ENCODE measurements at regions not wholly inside any gene's neighbourhood (a gene's known extent, or its start where the extent isn't known, plus 50 kb on each side); places are given as distances from the start of the nearest gene placed in this dataset.

DNA sequence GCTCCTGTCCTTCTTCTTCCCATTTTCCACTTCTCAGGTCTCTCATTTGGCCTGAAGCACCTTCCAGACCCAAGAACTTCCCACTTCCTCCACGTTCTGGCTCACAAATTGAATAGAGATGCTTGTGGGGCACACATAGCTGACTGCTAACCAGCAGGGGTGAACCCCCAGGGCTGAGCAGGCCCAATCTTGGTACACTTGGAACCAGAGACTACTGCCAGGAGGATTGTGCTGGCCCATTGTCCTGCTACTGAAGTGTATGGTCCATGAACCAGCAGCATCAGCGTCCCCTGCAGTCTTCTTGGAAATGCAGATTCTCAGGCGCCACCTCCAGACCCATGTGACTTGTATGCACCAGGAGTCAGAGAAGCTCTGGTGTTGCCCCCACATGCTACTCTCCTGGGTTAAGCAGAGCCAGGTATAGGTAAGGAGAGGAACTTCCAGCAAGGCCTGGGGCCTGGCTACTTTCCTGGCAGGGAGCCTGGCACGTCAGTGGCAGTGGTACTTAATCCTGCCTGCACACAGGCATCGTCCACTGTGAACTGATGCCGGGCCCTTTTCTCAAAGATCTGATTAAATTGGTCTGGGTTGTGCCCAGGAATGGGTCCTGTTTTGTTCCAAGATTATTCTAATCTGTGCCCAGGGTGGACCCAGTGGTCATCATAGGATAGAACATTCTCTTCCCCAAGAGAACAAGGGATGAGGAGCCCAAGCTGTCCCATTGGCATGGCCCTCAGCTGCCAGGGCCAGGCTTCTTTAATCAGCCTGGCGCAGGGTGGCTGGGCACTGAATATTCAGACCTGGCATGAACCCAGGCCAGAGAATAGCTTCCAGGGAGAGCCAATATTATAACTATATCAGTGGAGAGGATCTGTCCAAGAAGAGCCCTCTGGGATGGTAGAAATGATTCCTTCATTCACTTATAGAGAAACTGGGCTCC is 248.7 kb downstream of the SOX11 start:
- TF ChIP-seq ZFYVE20 (CRISPR knock-in tag; IDR thresholded peaks at IDR 0.05; ENCODE audit: borderline replicate concordance, low read depth) (no peak), CREB1 (IDR thresholded peaks at IDR 0.05) (no peak), CREB1 (CRISPR knock-in tag; IDR thresholded peaks at IDR 0.05) (no peak), POLR2G (IDR thresholded peaks at IDR 0.05; ENCODE audit: low read depth, low read length) (no peak), TCF7 (IDR thresholded peaks at IDR 0.05; ENCODE audit: low read depth) (no peak)
- TF ChIP-seq, protein P1, sequence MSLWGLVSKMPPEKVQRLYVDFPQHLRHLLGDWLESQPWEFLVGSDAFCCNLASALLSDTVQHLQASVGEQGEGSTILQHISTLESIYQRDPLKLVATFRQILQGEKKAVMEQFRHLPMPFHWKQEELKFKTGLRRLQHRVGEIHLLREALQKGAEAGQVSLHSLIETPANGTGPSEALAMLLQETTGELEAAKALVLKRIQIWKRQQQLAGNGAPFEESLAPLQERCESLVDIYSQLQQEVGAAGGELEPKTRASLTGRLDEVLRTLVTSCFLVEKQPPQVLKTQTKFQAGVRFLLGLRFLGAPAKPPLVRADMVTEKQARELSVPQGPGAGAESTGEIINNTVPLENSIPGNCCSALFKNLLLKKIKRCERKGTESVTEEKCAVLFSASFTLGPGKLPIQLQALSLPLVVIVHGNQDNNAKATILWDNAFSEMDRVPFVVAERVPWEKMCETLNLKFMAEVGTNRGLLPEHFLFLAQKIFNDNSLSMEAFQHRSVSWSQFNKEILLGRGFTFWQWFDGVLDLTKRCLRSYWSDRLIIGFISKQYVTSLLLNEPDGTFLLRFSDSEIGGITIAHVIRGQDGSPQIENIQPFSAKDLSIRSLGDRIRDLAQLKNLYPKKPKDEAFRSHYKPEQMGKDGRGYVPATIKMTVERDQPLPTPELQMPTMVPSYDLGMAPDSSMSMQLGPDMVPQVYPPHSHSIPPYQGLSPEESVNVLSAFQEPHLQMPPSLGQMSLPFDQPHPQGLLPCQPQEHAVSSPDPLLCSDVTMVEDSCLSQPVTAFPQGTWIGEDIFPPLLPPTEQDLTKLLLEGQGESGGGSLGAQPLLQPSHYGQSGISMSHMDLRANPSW (CRISPR knock-in tag; IDR thresholded peaks at IDR 0.05; ENCODE audit: borderline replicate concordance), result no peak
- Histone ChIP-seq H3K27ac (ENCODE audit: extremely low read length, insufficient read depth, low read length) (no peak overlapping the region), H2AFZ (ENCODE audit: low read length) (no peak overlapping the region), H3K9ac (ENCODE audit: insufficient read depth, low read depth, low read length) (no peak overlapping the region), H3K79me2 (ENCODE audit: insufficient read depth, low read length) (no peaks in the 10 kb centered on the region), H4K20me1 (ENCODE audit: insufficient read depth, low read length) (no peaks in the 10 kb centered on the region), H3K36me3 (replicated peaks in 1 of 2; ENCODE audit: control insufficient read depth in 1 of 2, insufficient read depth in 2 of 2, low read length in 2 of 2) (no peaks in the 10 kb centered on the region), H3K9me3 (ENCODE audit: low read length) (no peaks in the 10 kb centered on the region; the same call in 1 of the 2 replicates), H3K27me3 (ENCODE audit: control insufficient read depth in 1 of 2, insufficient read depth in 2 of 2, low read length in 2 of 2) (no peaks in the 10 kb centered on the region; a peak in 3 of 5 replicates), H3K4me2 (ENCODE audit: low read depth, low read length) (no peak overlapping the region), H3K4me1 (ENCODE audit: insufficient read depth, low read length) (no peaks in the 10 kb centered on the region), H3K4me3 (replicated peaks in 1 of 3; ENCODE audit: insufficient read depth in 1 of 3, low read depth in 2 of 3, low read length in 3 of 3) (no peak overlapping the region)
- no TSS peak for BruUV-seq (replicated peaks)
- intact Hi-C loops (cut with micrococcal nuclease; ENCODE audit: unreplicated experiment), result no loop called here
- in situ Hi-C loops (cut with HindIII; ENCODE audit: extremely low pct_ligation_motif_present, low pct_unique_long_range_greater_than_20kb), result no loop called here
- DNase-seq (ENCODE audit: low spot score) (no peak), ATAC-seq (no peak), FAIRE-seq (no peak)
- WGBS (ENCODE audit: low lambda C conversion rate), result 26% methylated on average over 3 of the region's 7 CpGs
- ChIA-PET POLR2A (no interaction called here), CTCF (ENCODE audit: low intra/inter-chr PET ratio, low total read pairs) (no interaction called here)

Measured in HepG2 (cell line).